ENCODE measurements at regions not wholly inside any gene's neighbourhood (a gene's known extent, or its start where the extent isn't known, plus 50 kb on each side); places are given as distances from the start of the nearest gene placed in this dataset.

GRCh38 chr4:84413480-84413879 is 85.6 kb downstream of the NKX6-1 start:
- TF ChIP-seq POLR2A (IDR thresholded peaks at IDR 0.05; ENCODE audit: low read depth, low read length) (no peak), CTCF (conservative IDR thresholded peaks at IDR 0.05; ENCODE audit: low read depth, low read length) (no peak), CHD1 (IDR thresholded peaks at IDR 0.05; ENCODE audit: low read depth, low read length) (no peak), FOS (IDR thresholded peaks at IDR 0.05; ENCODE audit: low read depth, low read length) (no peak), BHLHE40 (IDR thresholded peaks at IDR 0.05; ENCODE audit: low read depth, low read length) (no peak), USF2 (IDR thresholded peaks at IDR 0.05; ENCODE audit: low read depth, low read length) (no peak), MAFK (IDR thresholded peaks at IDR 0.05; ENCODE audit: low read depth, low read length) (no peak), NFE2L2 (IDR thresholded peaks at IDR 0.05; ENCODE audit: low read depth, low read length) (no peak)

Data from IMR-90 (cell line).